GM21619 (cell line): ENCODE measurements at regions not wholly inside any gene's neighbourhood (a gene's known extent, or its start where the extent isn't known, plus 50 kb on each side); places are given as distances from the start of the nearest gene placed in this dataset.

Experiments used
- ATAC-seq: cut with Tn5 transposase; IDR thresholded peaks from one replicate; pipeline ENCODE4 v1.9.1; 2021; ENCODE audit not compliant: unreplicated experiment

DNA sequence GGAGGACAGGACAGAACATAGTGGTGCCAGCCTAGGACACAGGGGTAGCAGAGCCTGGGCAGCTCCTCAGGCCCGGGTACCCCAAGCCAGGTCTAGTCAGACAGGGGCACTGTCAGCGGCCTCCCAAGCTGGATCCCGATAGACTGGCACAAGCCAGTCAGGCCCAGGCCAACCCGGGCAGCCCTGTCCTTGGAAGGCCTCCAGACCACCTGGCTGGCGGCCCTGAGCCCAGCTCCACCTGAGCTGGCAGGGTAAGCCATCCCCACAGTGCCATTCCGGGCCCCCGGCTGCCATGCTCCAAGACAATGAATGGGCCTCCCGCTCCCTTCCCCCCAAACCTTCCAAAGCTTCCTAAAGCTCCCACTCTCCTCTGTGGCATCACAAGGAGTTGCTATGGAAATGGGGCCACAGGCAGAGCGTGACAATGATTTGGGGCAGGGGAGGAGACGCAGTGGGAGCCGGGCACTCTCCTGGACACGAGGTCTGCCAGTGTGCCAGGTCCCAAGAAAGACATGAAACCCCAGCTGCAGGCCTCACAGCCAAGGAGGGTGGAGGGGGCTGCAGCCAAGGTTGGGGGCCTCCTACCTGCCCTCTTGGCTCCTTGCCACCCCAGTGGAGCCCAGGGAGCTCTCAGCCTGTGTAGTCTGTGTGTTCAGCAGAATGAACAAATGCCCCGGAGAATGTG lies 165.6 kb upstream of the LINGO1 start:
- no peak for ATAC-seq

DNA sequence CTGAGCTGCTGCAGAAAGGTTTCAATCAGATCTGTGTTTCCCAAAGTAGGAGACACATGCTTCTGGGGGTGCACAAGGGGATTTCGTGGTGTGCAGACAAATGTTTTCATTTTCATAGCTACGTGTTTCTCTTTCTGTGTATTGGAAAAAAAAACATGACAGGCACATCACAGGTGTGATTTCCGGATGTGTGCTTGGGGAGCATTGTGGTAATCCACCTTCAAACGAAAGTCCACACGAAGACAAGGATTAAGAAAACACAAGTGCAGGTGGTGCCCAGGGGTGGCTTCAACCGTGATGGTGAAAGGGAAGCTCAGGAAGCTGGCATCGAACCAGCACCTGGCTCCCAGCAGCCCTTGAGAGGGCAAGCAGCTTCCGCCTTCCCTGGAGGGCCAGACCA lies 164.6 kb upstream of the LINGO1 start:
- no peak for ATAC-seq

DNA sequence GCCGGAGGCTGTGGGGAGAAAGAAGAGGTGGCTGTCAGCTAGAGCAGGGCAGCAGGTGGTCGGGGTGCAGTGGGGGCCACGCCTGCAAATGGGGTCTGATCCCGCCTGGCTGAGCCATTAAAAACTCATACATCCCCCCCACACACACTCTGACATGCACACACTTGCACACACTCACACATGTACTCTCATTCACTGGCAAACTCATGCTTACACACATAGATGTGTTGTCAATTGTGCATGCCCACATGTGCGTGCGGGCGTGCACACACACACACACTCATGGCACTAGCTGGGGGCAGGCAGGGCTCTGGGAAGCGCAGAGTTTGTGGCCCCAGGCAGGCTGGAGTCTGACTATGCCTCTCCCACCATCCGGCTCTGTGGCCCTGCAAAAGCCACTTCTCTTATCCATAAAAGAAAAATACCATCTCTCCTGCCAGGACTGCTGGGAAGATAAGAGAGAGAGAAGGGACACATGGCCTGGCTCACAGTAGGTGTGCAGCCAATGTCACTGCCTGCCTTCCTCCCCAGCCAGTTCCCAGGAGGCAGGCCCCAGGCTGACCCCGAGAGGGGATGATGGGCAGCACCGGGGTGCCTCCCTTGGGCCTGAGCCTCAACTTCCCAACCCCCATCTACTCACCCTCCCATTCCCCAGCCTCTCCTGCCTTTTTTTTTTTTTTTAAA lies 163.5 kb upstream of the LINGO1 start:
- no peak for ATAC-seq

DNA sequence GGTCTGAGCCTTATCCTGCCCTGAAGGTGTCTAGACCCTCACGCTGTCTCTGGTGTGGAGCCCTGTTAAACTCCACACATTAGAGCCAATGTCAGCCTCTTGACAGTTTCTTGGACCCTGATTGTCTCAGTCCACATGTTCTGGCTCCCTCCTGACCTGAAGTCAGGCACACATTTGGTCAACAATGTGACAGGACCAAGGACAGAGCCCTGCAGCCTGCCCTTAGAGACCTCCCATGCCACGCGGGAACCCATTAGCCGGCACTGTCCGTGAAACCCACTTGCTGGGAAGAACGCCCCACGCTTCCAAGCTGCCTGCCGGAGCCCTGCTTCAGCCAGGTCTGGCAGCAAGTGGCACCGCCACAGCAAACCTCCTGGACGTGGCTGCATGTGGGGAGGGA lies 162.7 kb upstream of the LINGO1 start:
- no peak for ATAC-seq

DNA sequence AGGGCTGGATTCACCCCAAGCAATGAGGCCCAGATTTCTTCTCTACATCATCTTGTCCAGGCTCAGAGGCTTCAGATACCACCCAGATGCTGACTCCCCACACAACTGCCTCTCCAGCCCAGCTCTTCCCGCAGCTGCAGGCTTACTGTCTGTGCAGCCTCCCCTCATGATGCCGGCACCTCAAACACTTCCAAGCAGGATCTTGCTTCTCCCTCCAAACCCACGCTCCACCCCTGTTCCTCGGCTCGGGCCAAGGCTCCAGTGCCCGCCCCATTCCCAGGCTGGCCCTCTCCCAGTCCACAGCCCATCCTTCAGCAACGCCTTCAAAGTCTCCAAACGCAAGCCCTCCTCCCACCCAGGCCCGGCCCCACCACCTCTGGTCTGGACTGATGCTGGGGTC lies 159.2 kb upstream of the LINGO1 start:
- no peak for ATAC-seq

DNA sequence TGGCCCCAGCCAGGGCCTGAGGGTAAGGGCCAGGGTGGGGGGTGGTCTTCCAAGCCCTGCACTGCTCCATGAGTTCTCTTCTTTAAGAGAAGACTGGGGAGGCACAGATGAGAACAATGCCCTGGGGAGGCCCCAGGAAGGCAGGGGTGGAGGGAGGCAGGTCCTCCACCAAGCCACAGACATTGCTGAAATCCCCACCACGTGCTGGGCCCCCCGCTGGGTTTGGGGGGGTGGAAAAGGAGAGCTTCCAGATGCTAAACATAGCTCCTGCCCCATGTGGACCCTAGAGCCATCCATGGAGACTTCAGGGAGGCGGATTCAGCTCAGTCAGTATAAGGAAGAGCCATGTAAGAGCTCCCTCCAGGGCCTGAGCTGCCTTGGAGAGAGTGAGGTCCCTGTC lies 157.8 kb upstream of the LINGO1 start:
- ATAC-seq, result no peak

DNA sequence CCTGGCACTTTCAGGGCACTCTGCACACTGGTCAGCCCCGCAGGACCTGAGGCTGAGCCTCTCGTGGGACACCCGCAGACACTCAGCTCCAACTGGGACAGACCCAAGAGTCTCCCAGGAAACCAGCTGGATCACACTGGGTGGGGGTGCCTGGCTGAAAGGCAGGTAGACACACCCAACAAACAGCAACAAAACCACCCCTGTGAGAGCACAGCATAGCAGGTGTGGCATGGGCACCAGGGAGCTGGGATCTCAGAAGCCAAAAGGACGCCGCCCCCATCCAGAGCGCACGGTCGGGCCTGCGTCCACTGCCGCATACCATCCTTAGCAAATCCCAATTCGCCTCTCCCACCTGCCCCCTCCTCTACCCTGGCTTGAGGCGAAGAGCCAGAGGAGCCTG lies 154.2 kb upstream of the LINGO1 start:
- ATAC-seq, result no peak

DNA sequence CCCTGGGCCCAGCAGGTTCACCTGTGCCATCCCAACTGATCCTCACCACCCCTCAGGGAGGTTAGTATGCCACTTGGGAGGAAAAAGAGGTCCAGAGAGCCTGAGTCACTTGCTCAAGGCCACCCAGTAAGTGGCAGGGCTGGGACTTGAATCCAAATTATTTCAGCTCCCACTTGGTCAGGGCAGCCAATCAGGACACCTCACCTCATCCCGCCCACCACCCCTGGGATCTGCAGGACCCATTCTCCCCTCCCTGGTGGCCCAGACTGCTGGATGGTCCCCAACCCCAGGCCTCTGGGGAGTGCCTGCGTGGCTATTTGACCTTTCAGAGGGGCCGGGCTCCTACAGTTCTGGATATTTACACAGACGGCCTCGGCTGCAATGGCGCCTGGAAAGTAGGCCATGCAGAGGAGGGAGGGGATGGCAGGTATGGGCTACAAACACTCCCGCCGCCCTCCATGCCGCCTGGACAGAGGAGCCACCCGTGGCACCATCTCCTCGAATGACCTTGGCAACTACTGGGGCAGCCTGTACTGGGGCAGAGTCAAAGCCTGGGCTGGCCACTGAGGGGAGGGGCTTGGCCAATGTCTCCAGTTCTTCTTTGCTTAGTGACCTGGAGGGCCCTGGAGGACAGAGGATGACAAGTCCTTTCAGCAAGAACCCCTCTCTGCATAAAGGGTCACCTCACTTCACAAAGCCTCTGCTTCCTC lies 153.6 kb upstream of the LINGO1 start:
- no peak for ATAC-seq

DNA sequence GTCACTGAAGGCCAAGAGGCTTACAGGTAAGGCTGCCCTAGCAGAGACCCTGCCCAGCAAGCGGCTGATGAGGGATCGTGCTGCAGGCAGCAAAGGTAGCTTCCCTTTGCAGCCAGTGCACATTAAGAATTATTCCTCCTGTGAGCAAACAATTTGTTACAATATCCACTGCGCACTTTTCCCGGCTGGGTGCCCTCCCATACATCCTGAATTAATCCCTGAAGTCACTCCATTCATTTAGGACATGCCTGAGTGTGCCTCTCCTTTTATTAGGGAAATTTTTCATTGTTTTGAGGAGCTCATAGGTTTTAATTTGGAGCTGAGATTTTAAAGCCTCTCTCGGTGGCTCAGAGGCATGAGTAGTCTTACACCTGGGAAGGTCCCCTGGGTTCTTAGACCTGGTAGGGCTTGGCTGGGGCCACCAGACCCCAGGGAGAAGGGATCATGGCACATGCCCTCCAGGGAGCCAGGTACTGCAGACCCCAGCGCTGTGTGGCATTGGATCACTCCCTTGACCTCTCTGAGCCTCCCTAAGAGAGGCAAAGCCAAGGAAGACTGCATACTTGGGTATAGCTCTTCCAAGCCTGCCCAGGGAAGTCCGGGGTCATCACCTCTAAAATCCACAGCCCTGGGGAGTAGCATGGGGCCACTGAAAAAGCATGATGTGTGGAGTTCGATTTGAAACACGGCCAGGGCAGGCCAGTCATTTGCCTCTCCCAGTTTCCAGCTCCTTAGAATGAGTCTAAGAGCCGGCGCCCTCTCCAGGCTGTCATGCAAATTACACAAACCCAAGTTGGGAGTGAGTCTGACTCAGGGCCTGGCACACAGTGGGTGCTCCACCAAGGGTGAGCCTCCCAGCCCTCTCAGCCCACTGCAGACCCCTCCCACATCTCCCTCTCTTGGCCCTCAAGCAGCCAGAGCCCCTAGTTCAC lies 151.9 kb upstream of the LINGO1 start:
- no peak for ATAC-seq

DNA sequence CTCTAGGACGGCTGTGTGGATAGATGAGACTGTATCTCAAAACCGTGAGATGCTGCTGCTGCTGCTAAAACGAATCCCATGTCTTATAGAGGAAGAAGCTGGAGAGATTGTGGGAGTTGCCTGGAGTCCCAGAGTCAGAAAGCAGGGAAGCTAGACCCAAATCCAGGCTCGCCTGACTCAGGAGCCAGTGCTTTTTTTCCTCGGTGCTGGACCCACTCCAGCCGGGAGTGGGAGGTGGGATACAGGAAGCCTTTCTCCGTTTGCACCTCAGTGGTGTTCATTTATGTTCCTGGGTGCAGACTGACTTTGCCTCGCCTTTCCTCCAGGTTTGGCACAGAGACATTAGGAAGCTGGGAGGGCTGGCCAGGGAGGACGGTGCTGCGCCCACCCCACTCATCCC lies 150.9 kb upstream of the LINGO1 start:
- no peak for ATAC-seq

DNA sequence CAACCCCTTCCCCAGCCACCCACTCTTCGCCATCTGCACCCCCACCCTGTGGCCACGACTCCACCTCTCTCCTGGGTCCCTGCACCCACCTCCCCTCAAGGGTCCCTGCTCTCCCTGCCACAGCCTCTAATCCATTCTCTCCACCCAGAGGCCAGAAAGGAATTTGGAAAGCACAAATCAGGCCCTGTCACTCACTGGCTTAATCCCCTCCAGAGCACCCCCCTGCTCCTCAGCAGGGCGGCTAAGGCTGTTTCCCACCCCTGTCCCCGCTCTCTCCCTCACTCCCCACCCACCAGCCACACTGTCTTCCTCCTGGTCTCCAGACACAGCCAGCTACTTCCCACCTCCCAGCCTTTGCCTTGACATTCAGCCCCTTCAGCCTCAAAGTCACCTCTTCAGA lies 150.0 kb upstream of the LINGO1 start:
- no peak for ATAC-seq

DNA sequence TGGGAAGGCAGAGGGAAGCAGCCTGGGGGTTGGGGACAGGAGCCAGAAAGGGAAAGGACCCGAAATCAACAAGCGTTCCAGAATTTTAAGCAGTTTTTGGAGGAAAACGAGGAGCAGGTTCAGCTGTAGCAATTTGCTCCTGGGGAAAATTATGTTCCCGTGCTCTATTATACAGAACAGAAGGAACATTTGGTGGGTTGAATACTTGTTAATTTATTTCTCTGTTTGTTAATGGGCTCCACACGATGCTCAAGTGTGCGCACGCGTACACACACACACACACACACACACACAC lies 149.2 kb upstream of the LINGO1 start:
- ATAC-seq, result no peak

DNA sequence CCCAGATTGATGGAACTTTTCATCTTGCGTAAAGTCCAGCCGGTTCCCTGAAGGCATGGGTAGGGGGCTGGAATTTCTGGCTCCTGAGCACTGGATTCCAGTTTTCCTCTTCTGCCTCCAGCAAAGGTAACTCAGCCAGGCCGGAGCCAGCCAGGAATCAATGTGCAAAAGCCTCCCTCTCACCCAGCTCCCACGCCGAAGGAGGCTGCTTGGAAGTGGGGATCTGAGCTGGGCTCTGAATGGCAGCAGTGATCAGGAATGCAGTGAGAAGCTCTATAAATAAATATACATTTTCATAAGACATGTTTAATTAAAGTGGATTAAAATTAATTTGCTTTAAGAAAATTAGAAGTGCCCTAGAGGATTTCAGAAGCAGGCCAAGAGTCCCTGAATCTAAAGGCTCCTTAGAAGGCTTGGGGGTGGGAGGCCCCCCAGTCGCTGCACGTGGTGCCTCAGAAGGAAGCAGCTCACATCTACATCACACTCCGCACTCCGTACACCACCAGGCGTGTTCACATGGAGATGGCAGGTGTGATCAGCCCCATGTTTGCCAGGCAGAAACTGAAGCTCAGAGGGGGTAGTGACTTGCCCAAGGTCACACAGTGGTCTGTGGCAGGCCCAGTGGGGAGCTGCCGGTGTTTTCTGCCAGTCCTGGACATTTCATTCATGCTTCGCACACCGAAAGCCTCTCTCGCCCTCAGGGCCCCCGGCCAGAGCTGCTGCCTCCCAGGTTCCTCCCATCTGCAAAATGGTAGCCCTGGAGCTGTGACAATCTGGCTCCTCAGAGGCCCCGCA lies 148.6 kb upstream of the LINGO1 start:
- ATAC-seq, result no peak

DNA sequence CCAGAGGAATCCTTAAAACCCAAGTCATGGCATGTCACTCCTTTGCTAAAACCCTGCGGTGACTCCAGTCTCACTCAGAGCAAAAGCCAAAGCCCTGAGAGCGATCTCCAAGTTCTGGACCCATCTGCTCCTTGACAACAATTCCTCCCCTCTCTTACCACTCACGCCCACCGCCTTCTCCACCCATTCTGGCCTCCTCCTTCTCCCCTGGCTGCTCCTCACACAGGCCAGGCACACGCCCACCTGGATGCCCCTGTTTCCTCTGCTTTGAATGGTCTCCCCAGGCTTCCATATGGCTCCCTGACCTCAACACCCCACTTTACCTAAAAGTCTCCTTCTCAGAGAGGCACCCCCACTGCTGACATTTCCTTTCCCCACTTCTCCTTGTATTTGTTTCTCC lies 146.1 kb upstream of the LINGO1 start:
- ATAC-seq, result no peak

DNA sequence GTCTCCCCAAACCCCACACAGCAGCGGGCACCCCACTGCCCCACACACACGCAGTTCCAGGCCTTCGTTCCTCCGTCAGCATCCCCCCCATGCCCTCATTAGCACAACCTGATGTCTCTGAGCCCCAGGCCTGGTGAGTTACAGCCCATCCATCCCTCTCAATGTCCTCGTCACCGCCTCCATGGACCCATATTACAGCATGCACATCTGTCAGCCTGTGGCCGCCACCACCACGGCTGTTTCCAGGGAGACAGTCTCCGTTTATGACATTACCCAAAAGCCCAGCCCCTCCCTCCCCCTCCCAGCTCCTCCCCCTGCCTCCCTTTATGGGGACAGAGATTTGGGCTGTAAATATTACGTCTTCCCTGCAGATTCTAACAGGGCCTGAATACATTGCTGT lies 143.1 kb upstream of the LINGO1 start:
- no peak for ATAC-seq

DNA sequence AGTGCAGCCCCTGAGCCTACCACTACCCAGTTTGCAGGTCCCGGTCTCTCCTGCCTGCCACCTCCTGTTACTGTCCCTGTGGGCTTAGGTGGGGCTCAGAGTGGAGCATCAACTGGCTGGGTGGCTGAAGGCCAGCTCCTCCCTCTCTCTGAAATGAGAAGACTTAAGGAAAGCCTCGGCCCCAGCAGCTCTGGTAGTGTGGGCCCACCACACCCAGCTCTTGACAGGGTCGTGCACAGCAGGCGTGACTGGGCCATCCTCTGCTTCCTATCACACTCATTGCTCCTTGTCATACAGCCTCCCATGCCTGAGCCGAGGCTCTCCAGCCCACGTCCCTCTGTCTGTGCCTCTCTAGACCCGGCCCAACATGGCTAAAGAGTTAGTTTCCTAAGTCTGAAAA lies 142.7 kb upstream of the LINGO1 start:
- ATAC-seq, result no peak

DNA sequence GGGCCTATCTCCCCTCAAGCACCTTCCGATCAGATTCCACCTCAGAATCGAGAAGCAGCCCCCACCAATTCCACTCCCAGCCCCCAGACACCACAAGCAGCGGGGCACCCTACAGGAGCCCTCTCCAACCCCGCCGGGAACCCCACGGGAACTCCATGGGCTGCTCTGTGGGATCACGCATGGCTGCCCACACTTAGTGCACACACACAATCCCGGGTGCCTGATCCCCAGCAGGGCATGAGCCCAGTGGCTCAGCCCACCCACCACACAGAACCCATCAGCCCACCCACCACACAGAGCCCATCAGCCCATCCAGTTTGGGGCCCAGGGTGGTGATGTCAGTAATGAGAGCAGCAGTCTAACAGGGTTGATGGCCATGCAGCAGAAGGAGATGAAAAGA lies 141.6 kb upstream of the LINGO1 start:
- no peak for ATAC-seq

DNA sequence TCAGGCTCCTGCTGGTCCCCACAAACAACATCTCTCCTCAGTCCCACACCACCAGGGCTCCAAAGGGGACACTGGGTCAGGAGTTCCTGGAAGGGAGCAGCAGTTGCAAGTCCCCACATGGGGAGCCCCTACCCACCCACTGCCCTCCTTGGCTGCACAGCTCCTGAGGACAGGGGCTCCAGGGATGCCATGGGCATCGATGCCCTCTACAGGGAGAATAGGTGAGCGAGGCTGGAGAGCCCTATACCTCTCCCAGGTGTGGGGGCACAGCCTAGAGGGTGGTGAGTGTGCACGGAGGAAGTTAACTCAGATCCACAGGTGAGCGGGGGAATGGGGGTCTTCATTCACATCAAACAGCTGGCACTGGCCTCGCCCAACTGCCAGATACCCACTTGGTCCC lies 141.2 kb upstream of the LINGO1 start:
- ATAC-seq, result no peak

DNA sequence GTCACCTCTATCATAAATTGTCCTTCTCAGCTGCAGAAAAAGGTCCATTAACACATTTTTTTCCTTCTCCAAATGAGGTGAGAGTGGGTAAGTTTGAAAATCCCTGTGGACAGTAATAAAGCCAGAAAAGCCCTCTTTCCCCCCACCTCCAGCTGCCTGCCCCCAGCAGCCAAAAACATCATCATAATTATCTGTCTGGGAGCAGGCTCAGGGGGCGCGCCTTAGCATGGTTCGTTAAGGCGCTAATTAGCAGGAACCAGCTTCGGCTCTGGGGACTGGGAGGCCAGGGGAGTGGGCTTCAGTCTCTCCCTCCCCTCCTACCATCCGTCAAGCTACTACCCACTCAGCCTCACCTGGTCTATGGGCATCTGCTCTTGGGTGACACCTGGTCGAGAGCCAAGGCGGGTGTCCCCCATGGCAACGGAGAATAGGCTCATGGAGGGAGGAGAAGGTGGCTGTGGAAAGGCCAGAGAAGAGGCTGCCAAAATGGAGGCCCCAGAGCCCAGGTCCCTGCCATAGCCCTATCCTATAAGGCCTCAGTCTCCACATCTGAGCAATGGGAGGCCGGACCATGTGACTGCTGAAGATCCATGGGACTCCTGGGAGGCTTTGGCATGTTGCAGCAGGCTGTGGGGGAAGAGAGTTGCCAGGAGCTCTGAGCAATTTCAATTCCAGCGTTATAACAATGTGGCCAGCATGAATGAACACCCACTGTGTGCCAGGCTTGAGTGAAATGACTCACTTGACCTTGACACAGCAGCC lies 140.1 kb upstream of the LINGO1 start:
- no peak for ATAC-seq

DNA sequence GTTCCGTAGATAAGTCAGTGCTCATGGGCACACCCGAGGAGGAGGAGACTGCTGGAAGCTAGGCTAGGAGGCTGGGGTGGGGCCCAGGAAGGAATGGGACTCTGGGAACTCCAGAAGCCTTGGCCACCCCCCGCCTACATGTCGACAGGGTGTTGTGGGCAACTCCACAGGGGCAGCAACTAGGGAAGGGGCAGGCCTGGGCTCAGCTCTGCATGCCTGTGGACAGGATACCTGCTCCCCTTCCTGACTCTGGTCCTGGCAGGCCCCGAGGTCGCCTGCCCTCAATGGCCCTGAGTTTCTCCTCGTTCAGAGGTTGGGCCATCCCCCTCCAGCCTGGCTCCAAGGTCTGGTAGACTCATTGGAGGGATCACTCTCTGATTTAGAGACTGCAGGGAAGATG lies 138.9 kb upstream of the LINGO1 start:
- ATAC-seq, result no peak
